ENCODE measurements at regions not wholly inside any gene's neighbourhood (a gene's known extent, or its start where the extent isn't known, plus 50 kb on each side); places are given as distances from the start of the nearest gene placed in this dataset.

DNA sequence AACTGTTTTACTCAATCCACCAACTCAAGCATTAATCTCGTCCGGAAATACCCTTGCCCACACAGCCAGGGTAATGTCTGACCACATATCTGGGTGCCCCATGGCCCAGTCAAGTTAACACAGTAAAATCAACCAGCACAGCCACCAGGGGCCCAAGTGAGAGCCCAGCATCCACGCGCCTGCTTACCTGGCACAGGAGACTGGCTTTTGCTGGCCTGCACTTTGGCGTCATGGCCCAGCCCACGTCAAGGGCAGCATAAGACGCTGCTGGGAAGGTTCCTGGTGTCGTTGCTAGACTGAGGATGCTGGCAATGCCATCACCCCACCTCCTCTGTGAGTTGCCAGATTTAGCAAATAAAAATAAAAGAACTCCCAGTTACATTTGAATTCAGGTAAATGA is 53.6 kb upstream of the BCL11B start:
- Histone ChIP-seq H3K27me3 (ENCODE audit: control insufficient read depth in 2 of 2, insufficient read depth in 2 of 2, low read length in 2 of 2) (no peaks in the 10 kb centered on the region), H3K4me1 (ENCODE audit: control insufficient read depth, extremely low read depth, insufficient read depth, low read length) (no peaks in the 10 kb centered on the region), H3K9me1 (replicated peaks; ENCODE audit: control insufficient read depth, extremely low read depth, insufficient read depth, low read length) (no peaks in the 10 kb centered on the region), H4K20me1 (replicated peaks; ENCODE audit: control insufficient read depth, extremely low read depth, insufficient read depth, low read length) (no peaks in the 10 kb centered on the region), H3K9ac (replicated peaks; ENCODE audit: extremely low read depth, insufficient read depth, low read length) (no peak overlapping the region), H3K9me3 (replicated peaks; ENCODE audit: control insufficient read depth, insufficient read depth, low read length) (no peaks in the 10 kb centered on the region), H2AFZ (ENCODE audit: low read depth, low read length) (no peak overlapping the region), H3K79me2 (ENCODE audit: control insufficient read depth, insufficient read depth, low read length) (no peaks in the 10 kb centered on the region), H3K27ac (ENCODE audit: insufficient read depth, low read depth, low read length) (no peak overlapping the region), H3K36me3 (ENCODE audit: control insufficient read depth in 2 of 2, extremely low read depth in 1 of 2, insufficient read depth in 2 of 2, low read length in 2 of 2) (no peaks in the 10 kb centered on the region), H3K4me3 (replicated peaks in 1 of 3; ENCODE audit: insufficient read depth in 1 of 3, low read depth in 1 of 3, low read length in 3 of 3) (no peak overlapping the region), H3K4me2 (ENCODE audit: insufficient read depth, low read length) (no peak overlapping the region)
- POLR2A ChIA-PET, result no interaction called here
- CTCF ChIA-PET, result no interaction called here
- FAIRE-seq (no peak), DNase-seq (ENCODE audit: low read depth, low spot score) (no peak)
- intact Hi-C loops (cut with micrococcal nuclease) (no loop called here), dilution Hi-C loops (cut with MboI; ENCODE audit: extremely low pct_ligation_motif_present, low sequenced_read_pairs) (no loop called here)
- TF ChIP-seq POLR2AphosphoS5 (IDR thresholded peaks at IDR 0.05; ENCODE audit: insufficient read depth, low read depth, low read length), result no peak
- TF ChIP-seq, protein P1, sequence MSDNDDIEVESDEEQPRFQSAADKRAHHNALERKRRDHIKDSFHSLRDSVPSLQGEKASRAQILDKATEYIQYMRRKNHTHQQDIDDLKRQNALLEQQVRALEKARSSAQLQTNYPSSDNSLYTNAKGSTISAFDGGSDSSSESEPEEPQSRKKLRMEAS (IDR thresholded peaks at IDR 0.05; ENCODE audit: insufficient read depth, insufficient read length), result no peak
- TF ChIP-seq, protein P2, sequence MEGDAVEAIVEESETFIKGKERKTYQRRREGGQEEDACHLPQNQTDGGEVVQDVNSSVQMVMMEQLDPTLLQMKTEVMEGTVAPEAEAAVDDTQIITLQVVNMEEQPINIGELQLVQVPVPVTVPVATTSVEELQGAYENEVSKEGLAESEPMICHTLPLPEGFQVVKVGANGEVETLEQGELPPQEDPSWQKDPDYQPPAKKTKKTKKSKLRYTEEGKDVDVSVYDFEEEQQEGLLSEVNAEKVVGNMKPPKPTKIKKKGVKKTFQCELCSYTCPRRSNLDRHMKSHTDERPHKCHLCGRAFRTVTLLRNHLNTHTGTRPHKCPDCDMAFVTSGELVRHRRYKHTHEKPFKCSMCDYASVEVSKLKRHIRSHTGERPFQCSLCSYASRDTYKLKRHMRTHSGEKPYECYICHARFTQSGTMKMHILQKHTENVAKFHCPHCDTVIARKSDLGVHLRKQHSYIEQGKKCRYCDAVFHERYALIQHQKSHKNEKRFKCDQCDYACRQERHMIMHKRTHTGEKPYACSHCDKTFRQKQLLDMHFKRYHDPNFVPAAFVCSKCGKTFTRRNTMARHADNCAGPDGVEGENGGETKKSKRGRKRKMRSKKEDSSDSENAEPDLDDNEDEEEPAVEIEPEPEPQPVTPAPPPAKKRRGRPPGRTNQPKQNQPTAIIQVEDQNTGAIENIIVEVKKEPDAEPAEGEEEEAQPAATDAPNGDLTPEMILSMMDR (IDR thresholded peaks at IDR 0.05; ENCODE audit: extremely low read depth in 1 of 2, insufficient read depth in 1 of 2, low read depth in 1 of 2, low read length in 2 of 2), result no peak
- TF ChIP-seq FOS (IDR thresholded peaks at IDR 0.05; ENCODE audit: borderline replicate concordance, insufficient read depth, low read length), result no peak
- no peak for TF ChIP-seq POLR2A (IDR thresholded peaks at IDR 0.05; ENCODE audit: low read depth, low read length)
- TF ChIP-seq EZH2 (IDR thresholded peaks at IDR 0.05; ENCODE audit: borderline replicate concordance, low read depth, low read length, severe bottlenecking), result no peak
- no peak for TF ChIP-seq JUN (IDR thresholded peaks at IDR 0.05; ENCODE audit: borderline replicate concordance, insufficient read depth, insufficient read length, low read depth)
- no peak for TF ChIP-seq GATA2 (IDR thresholded peaks at IDR 0.05; ENCODE audit: insufficient read depth, insufficient read length, low read depth, low read length)
- TF ChIP-seq MYC (IDR thresholded peaks at IDR 0.05; ENCODE audit: low read depth, low read length), result no peak
- no TSS peak for BruUV-seq (replicated peaks)
